GM21723 (cell line): ENCODE measurements at regions not wholly inside any gene's neighbourhood (a gene's known extent, or its start where the extent isn't known, plus 50 kb on each side); places are given as distances from the start of the nearest gene placed in this dataset.
A peak's percentile ranks its signal among the peaks of the same experiment; 100 is the strongest.
"Not testable (repeated sequence)": the region's sequence is repeated elsewhere in the genome, so short reads cannot be mapped to it uniquely, and the experiment has no call there.

ENCODE experiments used
- ATAC-seq: cut with Tn5 transposase; IDR thresholded peaks from one replicate; pipeline ENCODE4 v1.9.1; 2021; ENCODE audit warnings: mild to moderate bottlenecking, moderate library complexity; ENCODE audit not compliant: unreplicated experiment

- ATAC-seq = no peak
These were observed 335.3 kb upstream of the ARHGEF26 start for GRCh38 chr3:153785901-153786300.

- no peak for ATAC-seq
These were observed 331.8 kb upstream of the ARHGEF26 start for GRCh38 chr3:153789380-153789779.

- ATAC-seq = not testable (repeated sequence)
These were observed 324.1 kb upstream of the ARHGEF26 start for GRCh38 chr3:153797056-153797455.

GRCh38 chr3:153809097-153809496 is 312.1 kb upstream of the ARHGEF26 start:
- ATAC-seq = no peak

GRCh38 chr3:153818338-153818737 is 302.9 kb upstream of the ARHGEF26 start:
- ATAC-seq = no peak

GRCh38 chr3:153820035-153820434 is 301.2 kb upstream of the ARHGEF26 start:
- no peak for ATAC-seq

GRCh38 chr3:153828346-153828745 is 292.8 kb upstream of the ARHGEF26 start:
- ATAC-seq = not testable (repeated sequence)

- ATAC-seq = no peak
These were observed 291.5 kb upstream of the ARHGEF26 start for GRCh38 chr3:153829606-153830170.

- no peak for ATAC-seq
These were observed 290.6 kb upstream of the ARHGEF26 start for GRCh38 chr3:153830552-153830951.

- ATAC-seq = peak; percentile 59
These were observed 285.6 kb upstream of the ARHGEF26 start for GRCh38 chr3:153835540-153835939.

GRCh38 chr3:153840487-153840886 is 280.7 kb upstream of the ARHGEF26 start:
- no peak for ATAC-seq

GRCh38 chr3:153843994-153844393 is 277.2 kb upstream of the ARHGEF26 start:
- no peak for ATAC-seq

GRCh38 chr3:153845311-153845710 is 275.9 kb upstream of the ARHGEF26 start:
- no peak for ATAC-seq

GRCh38 chr3:153848702-153849101 is 272.5 kb upstream of the ARHGEF26 start:
- ATAC-seq = no peak

GRCh38 chr3:153852355-153852754 is 268.8 kb upstream of the ARHGEF26 start:
- no peak for ATAC-seq

GRCh38 chr3:153853163-153853562 is 268.0 kb upstream of the ARHGEF26 start:
- ATAC-seq = no peak

GRCh38 chr3:153855772-153856171 is 265.4 kb upstream of the ARHGEF26 start:
- ATAC-seq = no peak

- ATAC-seq = no peak
These were observed 264.3 kb upstream of the ARHGEF26 start for GRCh38 chr3:153856932-153857331.

- no peak for ATAC-seq
These were observed 256.4 kb upstream of the ARHGEF26 start for GRCh38 chr3:153864793-153865192.

- no peak for ATAC-seq
These were observed 254.3 kb upstream of the ARHGEF26 start for GRCh38 chr3:153866901-153867300.

GRCh38 chr3:153874348-153874747 is 246.8 kb upstream of the ARHGEF26 start:
- not testable (repeated sequence) for ATAC-seq

GRCh38 chr3:153880493-153880892 is 240.7 kb upstream of the ARHGEF26 start:
- no peak for ATAC-seq

GRCh38 chr3:153881201-153881600 is 240.0 kb upstream of the ARHGEF26 start:
- no peak for ATAC-seq
